ENCODE measurements at regions not wholly inside any gene's neighbourhood (a gene's known extent, or its start where the extent isn't known, plus 50 kb on each side); places are given as distances from the start of the nearest gene placed in this dataset.

DNA sequence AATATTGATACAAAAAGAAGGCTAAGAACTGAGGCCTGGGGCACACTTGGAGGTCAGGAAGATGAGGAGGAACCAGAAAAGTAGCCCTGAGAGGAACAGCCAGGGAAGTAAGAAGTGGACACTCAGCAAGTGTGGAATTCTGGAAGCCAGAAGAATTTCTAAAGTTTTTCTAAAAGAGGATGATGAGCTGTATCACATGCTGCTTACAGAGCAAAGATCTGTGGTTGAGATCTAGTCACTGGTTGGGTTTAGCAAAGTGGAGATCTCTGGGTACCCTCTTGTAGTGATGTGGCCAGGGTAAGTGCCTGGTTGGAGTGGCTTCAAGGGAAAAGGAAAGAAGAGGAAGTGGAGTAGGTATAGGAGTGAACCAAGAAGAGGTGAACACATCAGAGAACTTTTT, 95.4 kb upstream of the DAZL start:
- BruUV-seq (replicated peaks): no TSS peak
- no peaks in the 10 kb centered on the region for H3K36me3 ChIP-seq (ENCODE audit: control insufficient read depth in 2 of 2, insufficient read depth in 2 of 2, low read length in 1 of 2)
- no peak overlapping the region for H2AFZ ChIP-seq (ENCODE audit: control insufficient read depth, low read depth, low read length)
- intact Hi-C loops (cut with micrococcal nuclease; ENCODE audit: unreplicated experiment) (no loop called here), in situ Hi-C loops (cut with MboI) (no loop called here)
- H3K9ac ChIP-seq (ENCODE audit: control insufficient read depth, insufficient read depth, low read length): no peak overlapping the region
- no peak overlapping the region for H3K27ac ChIP-seq (ENCODE audit: control insufficient read depth, insufficient read depth)
- no peak for FAIRE-seq
- ChIA-PET CTCF (no interaction called here), POLR2A (no interaction called here), SMC1A (ENCODE audit: uncharacterized antibody, unreplicated experiment) (no interaction called here), RAD21 (ENCODE audit: unreplicated experiment) (no interaction called here)
- peaks cover 12% of the 10 kb centered on the region; the same call in 1 of the 2 replicates for H3K4me1 ChIP-seq (ENCODE audit: control insufficient read depth, insufficient read depth, low read length)
- no peak for ATAC-seq
- no peak for DNase-seq (ENCODE audit: low read depth, low spot score)
- H4K20me1 ChIP-seq (ENCODE audit: control insufficient read depth, insufficient read depth): no peaks in the 10 kb centered on the region
- no peaks in the 10 kb centered on the region for H3K9me3 ChIP-seq (replicated peaks; ENCODE audit: control insufficient read depth, insufficient read depth, low read length)
- no peak overlapping the region for H3K4me3 ChIP-seq
- no peak overlapping the region for H3K4me2 ChIP-seq (ENCODE audit: control insufficient read depth, insufficient read depth)
- TF ChIP-seq RELA (IDR thresholded peaks at IDR 0.05; ENCODE audit: borderline replicate concordance, partially characterized antibody) (no peak), RUNX3 (IDR thresholded peaks at IDR 0.05; ENCODE audit: low read length) (no peak), EZH2 (IDR thresholded peaks at IDR 0.05; ENCODE audit: borderline replicate concordance, control insufficient read depth, low read depth, low read length) (no peak), SMAD5 (IDR thresholded peaks at IDR 0.05; ENCODE audit: low read depth) (no peak), TAF1 (IDR thresholded peaks at IDR 0.05; ENCODE audit: borderline replicate concordance, low read depth, low read length) (no peak), POLR2A (IDR thresholded peaks at IDR 0.05; ENCODE audit: low read depth, low read length) (no peak), ZNF622 (IDR thresholded peaks at IDR 0.05) (no peak), BMI1 (IDR thresholded peaks at IDR 0.05; ENCODE audit: borderline replicate concordance) (no peak), CREB1 (IDR thresholded peaks at IDR 0.05; ENCODE audit: low read depth) (no peak), TCF7 (IDR thresholded peaks at IDR 0.05; ENCODE audit: borderline replicate concordance) (no peak), MYC (IDR thresholded peaks at IDR 0.05; ENCODE audit: insufficient read depth, insufficient read length, insufficient replicate concordance, low read length, severe bottlenecking) (no peak), MTA3 (IDR thresholded peaks at IDR 0.05; ENCODE audit: borderline replicate concordance, low read length) (no peak), ESRRA (IDR thresholded peaks at IDR 0.05; ENCODE audit: low read length) (no peak)
- no peaks in the 10 kb centered on the region for H3K79me2 ChIP-seq (ENCODE audit: control insufficient read depth, insufficient read depth, low read length)
- H3K27me3 ChIP-seq (replicated peaks in 1 of 2; ENCODE audit: control insufficient read depth in 2 of 2, insufficient read depth in 2 of 2, low read length in 1 of 2): no peaks in the 10 kb centered on the region; a peak in 1 of 4 replicates
